ENCODE measurements at regions not wholly inside any gene's neighbourhood (a gene's known extent, or its start where the extent isn't known, plus 50 kb on each side); places are given as distances from the start of the nearest gene placed in this dataset.

DNA sequence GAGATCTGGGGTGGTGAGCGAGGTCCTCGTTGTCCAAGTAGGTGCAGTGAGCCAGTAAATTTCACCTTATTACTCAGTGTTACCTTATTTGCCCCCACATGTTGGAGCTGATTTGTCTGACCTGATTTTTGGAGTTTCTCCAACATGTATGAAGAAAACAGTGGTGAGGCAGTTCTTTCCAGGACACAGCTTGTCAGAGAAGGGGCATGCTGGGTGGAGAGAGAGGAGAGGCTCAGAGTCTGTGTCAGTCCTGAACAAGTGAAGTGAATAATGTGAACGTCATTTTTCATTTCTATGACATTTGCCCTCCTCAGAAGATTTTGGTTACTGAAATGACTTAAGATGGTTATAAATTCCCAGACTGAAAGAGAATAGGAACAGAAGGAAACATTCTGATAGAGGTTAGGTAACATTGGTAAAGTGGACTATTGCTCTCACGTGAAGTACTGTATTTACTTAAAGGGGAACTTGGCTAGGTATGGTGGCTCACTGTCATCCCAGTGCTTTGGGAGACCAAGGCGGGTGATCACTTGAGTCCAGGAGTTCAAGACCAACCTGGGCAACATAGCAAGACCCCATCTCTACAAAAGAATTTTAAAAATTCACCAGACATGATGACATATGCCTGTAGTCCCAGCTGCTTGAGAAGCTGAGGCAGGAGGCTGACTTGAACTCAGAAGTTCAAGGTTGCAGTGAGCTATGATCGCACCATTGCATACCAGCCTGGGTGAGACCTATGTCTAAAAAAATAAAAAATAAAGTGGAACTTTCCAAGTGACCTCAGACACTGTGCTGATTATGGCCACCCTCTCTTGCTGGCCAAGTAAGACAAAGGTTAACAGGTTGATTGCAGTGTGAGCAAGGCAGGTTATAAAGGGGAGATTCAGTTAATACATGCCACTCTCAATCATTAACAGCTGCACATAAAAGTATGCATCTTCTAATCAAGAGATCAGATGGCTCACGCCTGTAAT, 184.3 kb downstream of the EDN1 start:
- Histone ChIP-seq H3F3A (ENCODE audit: low read depth) (no peaks in the 10 kb centered on the region), H3K4me3 (no peak overlapping the region), H3K27ac (no peak overlapping the region), H2AFZ (replicated peaks) (no peak overlapping the region), H3K36me3 (no peaks in the 10 kb centered on the region), H3K27me3 (no peaks in the 10 kb centered on the region), H3K9me3 (ENCODE audit: low read depth) (no peaks in the 10 kb centered on the region), H3K4me2 (no peak overlapping the region), H3K9ac (no peak overlapping the region), H3K4me1 (peaks cover 17% of the 10 kb centered on the region), H4K20me1 (ENCODE audit: low read depth) (no peaks in the 10 kb centered on the region), H3K79me2 (ENCODE audit: low read depth) (no peaks in the 10 kb centered on the region)
- Mint-ChIP-seq H3K36me3 (no peaks in the 10 kb centered on the region), H3K4me1 (peaks cover 28% of the 10 kb centered on the region), H3K27me3 (ENCODE audit: insufficient read depth, low read depth) (no peaks in the 10 kb centered on the region), H3K9me3 (no peaks in the 10 kb centered on the region), H3K27ac (no peak overlapping the region), H3K4me3 (no peak overlapping the region)
- DNase-seq (ENCODE audit: low spot score), result no peak
- no peak for TF ChIP-seq EZH2 (IDR thresholded peaks at IDR 0.05)
- TF ChIP-seq CTCF (IDR thresholded peaks at IDR 0.05), result no peak
- no peak for TF ChIP-seq EZH2phosphoT487 (IDR thresholded peaks at IDR 0.05)

- H3K27ac ChIP-seq, result no peak overlapping the region
- no peaks in the 10 kb centered on the region for H4K20me1 ChIP-seq (ENCODE audit: low read depth)
- peak overlapping the region; percentile 51 for H2AFZ ChIP-seq (replicated peaks)
- no peak for DNase-seq (ENCODE audit: low spot score)
- no peaks in the 10 kb centered on the region for H3F3A ChIP-seq (ENCODE audit: low read depth)
- Mint-ChIP-seq H3K27me3 (ENCODE audit: insufficient read depth, low read depth) (no peaks in the 10 kb centered on the region), H3K4me1 (peaks cover 16% of the 10 kb centered on the region), H3K4me3 (no peak overlapping the region), H3K36me3 (no peaks in the 10 kb centered on the region), H3K27ac (no peak overlapping the region), H3K9me3 (no peaks in the 10 kb centered on the region)
- H3K27me3 ChIP-seq, result no peaks in the 10 kb centered on the region
- H3K4me1 ChIP-seq, result peaks cover 3% of the 10 kb centered on the region
- H3K9me3 ChIP-seq (ENCODE audit: low read depth), result no peaks in the 10 kb centered on the region
- no peak overlapping the region for H3K4me3 ChIP-seq
- no peaks in the 10 kb centered on the region for H3K79me2 ChIP-seq (ENCODE audit: low read depth)
- H3K9ac ChIP-seq, result no peak overlapping the region
- no peak overlapping the region for H3K4me2 ChIP-seq
- TF ChIP-seq CTCF (IDR thresholded peaks at IDR 0.05) (no peak), EZH2 (IDR thresholded peaks at IDR 0.05) (no peak), EZH2phosphoT487 (IDR thresholded peaks at IDR 0.05) (no peak)
- no peaks in the 10 kb centered on the region for H3K36me3 ChIP-seq
Measured at GRCh38 chr6:12476484-12476883, 186.3 kb downstream of the EDN1 start.

- Histone ChIP-seq H2AFZ (replicated peaks) (no peak overlapping the region), H4K20me1 (ENCODE audit: low read depth) (no peaks in the 10 kb centered on the region), H3K79me2 (ENCODE audit: low read depth) (no peaks in the 10 kb centered on the region), H3F3A (ENCODE audit: low read depth) (no peaks in the 10 kb centered on the region), H3K9me3 (ENCODE audit: low read depth) (no peaks in the 10 kb centered on the region), H3K9ac (no peak overlapping the region), H3K27ac (no peak overlapping the region), H3K4me1 (peaks cover 10% of the 10 kb centered on the region), H3K27me3 (no peaks in the 10 kb centered on the region), H3K4me2 (no peak overlapping the region), H3K4me3 (no peak overlapping the region), H3K36me3 (no peaks in the 10 kb centered on the region)
- Mint-ChIP-seq H3K27me3 (ENCODE audit: insufficient read depth, low read depth) (no peaks in the 10 kb centered on the region), H3K36me3 (no peaks in the 10 kb centered on the region), H3K4me1 (peaks cover 7% of the 10 kb centered on the region), H3K9me3 (no peaks in the 10 kb centered on the region), H3K27ac (no peak overlapping the region), H3K4me3 (no peak overlapping the region)
- DNase-seq (ENCODE audit: low spot score), result no peak
- TF ChIP-seq EZH2phosphoT487 (IDR thresholded peaks at IDR 0.05) (no peak), EZH2 (IDR thresholded peaks at IDR 0.05) (no peak), CTCF (IDR thresholded peaks at IDR 0.05) (no peak)
Measured at GRCh38 chr6:12477616-12478015, 187.5 kb downstream of the EDN1 start.
